ENCODE measurements at regions not wholly inside any gene's neighbourhood (a gene's known extent, or its start where the extent isn't known, plus 50 kb on each side); places are given as distances from the start of the nearest gene placed in this dataset.

GRCh38 chr11:41935241-41935640 lies 475.8 kb upstream of the LRRC4C start:
- H3K27ac ChIP-seq (ENCODE audit: low read depth, low read length), result no peak overlapping the region
- H3K27me3 ChIP-seq (ENCODE audit: control insufficient read depth, low read length), result no peaks in the 10 kb centered on the region
- H3K4me1 ChIP-seq (ENCODE audit: control insufficient read depth, low read length), result no peaks in the 10 kb centered on the region
- H3K9me3 ChIP-seq (ENCODE audit: control insufficient read depth, insufficient read depth, low read length), result peaks cover 3% of the 10 kb centered on the region; the same call in 1 of the 2 replicates
- H3K4me3 ChIP-seq (ENCODE audit: low read length), result no peak overlapping the region
- TF ChIP-seq EZH2phosphoT487 (IDR thresholded peaks at IDR 0.05; ENCODE audit: borderline replicate concordance, low read length) (no peak), CTCF (IDR thresholded peaks at IDR 0.05; ENCODE audit: low read depth, low read length, poor library complexity, severe bottlenecking) (no peak)
- no peak overlapping the region for H3K4me2 ChIP-seq (ENCODE audit: low read length)
- H3K79me2 ChIP-seq (ENCODE audit: control insufficient read depth, low read length), result no peaks in the 10 kb centered on the region
- H3K9me2 ChIP-seq (replicated peaks; ENCODE audit: control insufficient read depth, low read length), result no peaks in the 10 kb centered on the region
- H3F3A ChIP-seq (ENCODE audit: control insufficient read depth, insufficient read depth), result no peaks in the 10 kb centered on the region
- H4K20me1 ChIP-seq (ENCODE audit: control insufficient read depth, insufficient read depth, low read depth, low read length), result no peaks in the 10 kb centered on the region
- no peaks in the 10 kb centered on the region for H3K36me3 ChIP-seq (ENCODE audit: control insufficient read depth, low read length)

- TF ChIP-seq EZH2phosphoT487 (IDR thresholded peaks at IDR 0.05; ENCODE audit: borderline replicate concordance, low read length), result no peak
- no peak for TF ChIP-seq CTCF (IDR thresholded peaks at IDR 0.05; ENCODE audit: low read depth, low read length, poor library complexity, severe bottlenecking)
- Histone ChIP-seq H3K27ac (ENCODE audit: low read depth, low read length) (no peak overlapping the region), H3K27me3 (ENCODE audit: control insufficient read depth, low read length) (no peaks in the 10 kb centered on the region), H4K20me1 (ENCODE audit: control insufficient read depth, insufficient read depth, low read depth, low read length) (no peaks in the 10 kb centered on the region), H3K79me2 (ENCODE audit: control insufficient read depth, low read length) (no peaks in the 10 kb centered on the region), H3F3A (ENCODE audit: control insufficient read depth, insufficient read depth) (no peaks in the 10 kb centered on the region), H3K9me3 (ENCODE audit: control insufficient read depth, insufficient read depth, low read length) (peaks cover 3% of the 10 kb centered on the region; the same call in 1 of the 2 replicates), H3K4me2 (ENCODE audit: low read length) (no peak overlapping the region), H3K9me2 (replicated peaks; ENCODE audit: control insufficient read depth, low read length) (no peaks in the 10 kb centered on the region), H3K4me3 (ENCODE audit: low read length) (no peak overlapping the region), H3K4me1 (ENCODE audit: control insufficient read depth, low read length) (no peaks in the 10 kb centered on the region), H3K36me3 (ENCODE audit: control insufficient read depth, low read length) (no peaks in the 10 kb centered on the region)
These were observed 476.3 kb upstream of the LRRC4C start for GRCh38 chr11:41935795-41936194.

- Histone ChIP-seq H3K9me3 (ENCODE audit: control insufficient read depth, insufficient read depth, low read length) (no peaks in the 10 kb centered on the region; the same call in 1 of the 2 replicates), H3K36me3 (ENCODE audit: control insufficient read depth, low read length) (no peaks in the 10 kb centered on the region), H3K79me2 (ENCODE audit: control insufficient read depth, low read length) (no peaks in the 10 kb centered on the region), H3K27me3 (ENCODE audit: control insufficient read depth, low read length) (no peaks in the 10 kb centered on the region), H3K4me1 (ENCODE audit: control insufficient read depth, low read length) (no peaks in the 10 kb centered on the region), H3K9me2 (replicated peaks; ENCODE audit: control insufficient read depth, low read length) (no peaks in the 10 kb centered on the region), H3K27ac (ENCODE audit: low read depth, low read length) (no peak overlapping the region), H3K4me2 (ENCODE audit: low read length) (no peak overlapping the region), H4K20me1 (ENCODE audit: control insufficient read depth, insufficient read depth, low read depth, low read length) (no peaks in the 10 kb centered on the region), H3K4me3 (ENCODE audit: low read length) (no peak overlapping the region), H3F3A (ENCODE audit: control insufficient read depth, insufficient read depth) (no peaks in the 10 kb centered on the region)
- TF ChIP-seq CTCF (IDR thresholded peaks at IDR 0.05; ENCODE audit: low read depth, low read length, poor library complexity, severe bottlenecking) (no peak), EZH2phosphoT487 (IDR thresholded peaks at IDR 0.05; ENCODE audit: borderline replicate concordance, low read length) (no peak)
These were observed 484.2 kb upstream of the LRRC4C start for GRCh38 chr11:41943656-41944055.

Data from DOHH2 (cell line).